OCI-LY3 (cell line): ENCODE measurements at regions not wholly inside any gene's neighbourhood (a gene's known extent, or its start where the extent isn't known, plus 50 kb on each side); places are given as distances from the start of the nearest gene placed in this dataset.

ENCODE experiments used
- H2AFZ ChIP-seq: fragments of 200-600, 300-600 bp; shearing (Covaris generic); 2 replicates; pipeline ENCODE4 v1.6.0; 2014; ENCODE audit warnings: antibody characterized with exemption, low read depth, low read length
- H3K27ac ChIP-seq: fragments of 200-600, 300-600 bp; sonication (generic); 2 replicates; pipeline ENCODE4 v1.5.1; 2014; ENCODE audit warnings: mild to moderate bottlenecking, low read length, moderate library complexity, mixed read lengths
- H3K27me3 ChIP-seq: fragments of 200-600, 300-600 bp; sonication (generic); 2 replicates; pipeline ENCODE4 v1.6.1; 2014; ENCODE audit warnings: low read depth, low read length, mixed read lengths
- H3K36me3 ChIP-seq: fragments of 200-600, 300-600 bp; sonication (generic); replicated peaks from 2 replicates; pipeline ENCODE3; 2014; ENCODE audit warnings: low read depth, low read length, mixed read lengths
- H3K4me1 ChIP-seq: fragments of 300-600, 200-600 bp; sonication (generic); 2 replicates; pipeline ENCODE4 v1.6.1; 2014; ENCODE audit warnings: low read length, mixed read lengths
- H3K4me2 ChIP-seq: fragments of 200-600, 300-600 bp; sonication (generic); 2 replicates; pipeline ENCODE4 v1.6.1; 2014; ENCODE audit warnings: low read length, mixed read lengths
- H3K4me3 ChIP-seq: fragments of 300-600, 200-600 bp; sonication (generic); 2 replicates; pipeline ENCODE4 v1.5.1; 2014; ENCODE audit warnings: antibody characterized with exemption, mild to moderate bottlenecking, low read length, moderate library complexity
- H3K79me2 ChIP-seq: fragments of 300-600, 200-600 bp; shearing (Covaris generic); 2 replicates; pipeline ENCODE4 v1.6.1; 2014; ENCODE audit warnings: mild to moderate bottlenecking, low read length, mixed read lengths
- H3K9ac ChIP-seq: fragments of 300-600, 200-600 bp; shearing (Covaris generic); 2 replicates; pipeline ENCODE4 v1.6.0; 2014; ENCODE audit warnings: mild to moderate bottlenecking, low read length, moderate library complexity
- H3K9me3 ChIP-seq: fragments of 200-600, 300-600 bp; shearing (Covaris generic); 2 replicates; pipeline ENCODE4 v1.6.1; 2014; ENCODE audit warnings: low read length, mixed read lengths; ENCODE audit not compliant: insufficient read depth
- H4K20me1 ChIP-seq: fragments of 200-600, 300-600 bp; sonication (generic); 2 replicates; pipeline ENCODE4 v1.6.1; 2016; ENCODE audit warnings: low read length, mixed read lengths; ENCODE audit not compliant: insufficient read depth
- CTCF ChIP-seq: fragments of 200-600, 300-600 bp; sonication (generic); IDR thresholded peaks from 2 replicates; pipeline ENCODE4 v1.5.1; 2014; ENCODE audit warnings: antibody characterized with exemption, low read length, low read depth
- EZH2phosphoT487 ChIP-seq: fragments of 200-600 bp; shearing (Covaris generic); IDR thresholded peaks from 2 replicates; pipeline ENCODE4 v1.6.1; 2018; ENCODE audit warnings: antibody characterized with exemption, mixed run types, low read depth

GRCh38 chr19:27868007-27868406 lies 1344.9 kb downstream of the UQCRFS1 start:
- no peak overlapping the region for H3K4me3 ChIP-seq

GRCh38 chr19:27865927-27866777 lies 1346.8 kb downstream of the UQCRFS1 start:
- no peak for TF ChIP-seq EZH2phosphoT487
- TF ChIP-seq CTCF = no peak
- H3K27me3 ChIP-seq = no peaks in the 10 kb centered on the region
- H3K27ac ChIP-seq = no peak overlapping the region
- H3K4me1 ChIP-seq = no peaks in the 10 kb centered on the region
- no peaks in the 10 kb centered on the region for H3K9me3 ChIP-seq
- no peaks in the 10 kb centered on the region for H3K79me2 ChIP-seq
- no peak overlapping the region for H3K9ac ChIP-seq
- H2AFZ ChIP-seq = no peak overlapping the region
- no peak overlapping the region for H3K4me2 ChIP-seq
- no peaks in the 10 kb centered on the region for H3K36me3 ChIP-seq
- H4K20me1 ChIP-seq = no peaks in the 10 kb centered on the region
- H3K4me3 ChIP-seq = no peak overlapping the region

More at GRCh38 chr19:27868007-27868406, 1344.9 kb downstream of the UQCRFS1 start:
- H2AFZ ChIP-seq = no peak overlapping the region
- no peaks in the 10 kb centered on the region for H3K36me3 ChIP-seq
- TF ChIP-seq CTCF = no peak
- TF ChIP-seq EZH2phosphoT487 = no peak
- H3K9me3 ChIP-seq = no peaks in the 10 kb centered on the region
- no peaks in the 10 kb centered on the region for H3K79me2 ChIP-seq
- H3K27me3 ChIP-seq = no peaks in the 10 kb centered on the region
- no peak overlapping the region for H3K27ac ChIP-seq
- H3K9ac ChIP-seq = no peak overlapping the region
- no peak overlapping the region for H3K4me2 ChIP-seq
- no peaks in the 10 kb centered on the region for H3K4me1 ChIP-seq
- H4K20me1 ChIP-seq = no peaks in the 10 kb centered on the region

GRCh38 chr19:27861411-27861975 lies 1351.5 kb downstream of the UQCRFS1 start:
- Histone ChIP-seq H2AFZ (no peak overlapping the region), H3K9ac (no peak overlapping the region)

More at GRCh38 chr19:27861411-27861975, 1351.5 kb downstream of the UQCRFS1 start:
- Histone ChIP-seq H3K4me2 (no peak overlapping the region), H3K79me2 (no peaks in the 10 kb centered on the region), H3K9me3 (no peaks in the 10 kb centered on the region), H3K36me3 (no peaks in the 10 kb centered on the region), H3K27ac (no peak overlapping the region), H4K20me1 (no peaks in the 10 kb centered on the region), H3K4me1 (no peaks in the 10 kb centered on the region), H3K4me3 (no peak overlapping the region), H3K27me3 (no peaks in the 10 kb centered on the region)
- TF ChIP-seq CTCF (no peak), EZH2phosphoT487 (no peak)
